Activated naive CD4-positive, alpha-beta T cell treated with anti-CD3 and anti-CD28 coated beads, Interleukin-2, amount 50 U/mL, for 24 hours (primary cell): ENCODE measurements at regions not wholly inside any gene's neighbourhood (a gene's known extent, or its start where the extent isn't known, plus 50 kb on each side); places are given as distances from the start of the nearest gene placed in this dataset.
"Not testable (repeated sequence)": the region's sequence is repeated elsewhere in the genome, so short reads cannot be mapped to it uniquely, and the experiment has no call there.

ENCODE experiments used
- H3K27ac Mint-ChIP-seq: one replicate; pipeline ENCODE4 v1.8.0; 2021; ENCODE audit warnings: mild to moderate bottlenecking, mixed read lengths
- H3K27me3 Mint-ChIP-seq: one replicate; pipeline ENCODE4 v1.8.0; 2021; ENCODE audit warnings: mixed read lengths
- H3K36me3 Mint-ChIP-seq: one replicate; pipeline ENCODE4 v1.8.0; 2021; ENCODE audit warnings: mixed read lengths
- H3K4me1 Mint-ChIP-seq: one replicate; pipeline ENCODE4 v1.8.0; 2021; ENCODE audit warnings: mixed read lengths
- H3K4me3 Mint-ChIP-seq: one replicate; pipeline ENCODE4 v1.8.0; 2021; ENCODE audit warnings: mild to moderate bottlenecking, mixed read lengths
- H3K9me3 Mint-ChIP-seq: one replicate; pipeline ENCODE4 v1.8.0; 2021; ENCODE audit warnings: mixed read lengths

GRCh38 chr1:146673729-146674299 is 264.3 kb upstream of the NBPF12 start:
- H3K4me3 Mint-ChIP-seq, H3K4me1 Mint-ChIP-seq, H3K36me3 Mint-ChIP-seq, H3K27ac Mint-ChIP-seq, H3K9me3 Mint-ChIP-seq, H3K27me3 Mint-ChIP-seq: not testable (repeated sequence)

GRCh38 chr1:146672608-146673007 is 265.5 kb upstream of the NBPF12 start:
- H3K27ac Mint-ChIP-seq, H3K27me3 Mint-ChIP-seq, H3K9me3 Mint-ChIP-seq, H3K4me1 Mint-ChIP-seq, H3K4me3 Mint-ChIP-seq, H3K36me3 Mint-ChIP-seq: not testable (repeated sequence)

DNA sequence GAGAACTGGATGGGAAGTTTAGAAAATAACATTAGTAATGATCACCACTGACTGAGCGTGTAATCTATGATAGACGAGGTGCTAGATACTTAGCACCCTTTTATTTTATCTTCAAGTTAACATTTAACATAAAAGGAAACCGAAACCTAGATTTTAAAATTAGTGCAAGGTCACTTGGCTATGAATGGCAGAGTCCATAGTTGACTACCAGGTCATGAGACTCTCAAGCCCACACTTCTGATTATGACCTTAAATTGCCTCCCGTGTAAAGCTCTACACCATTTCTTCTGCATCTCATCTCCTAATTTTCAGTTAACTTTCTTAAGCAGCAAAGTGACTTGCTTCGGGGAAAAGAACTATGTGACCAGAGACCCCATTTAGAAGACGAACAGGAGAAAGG is 266.5 kb upstream of the NBPF12 start:
- H3K27me3 Mint-ChIP-seq, H3K9me3 Mint-ChIP-seq, H3K4me3 Mint-ChIP-seq, H3K36me3 Mint-ChIP-seq, H3K4me1 Mint-ChIP-seq, H3K27ac Mint-ChIP-seq: not testable (repeated sequence)

DNA sequence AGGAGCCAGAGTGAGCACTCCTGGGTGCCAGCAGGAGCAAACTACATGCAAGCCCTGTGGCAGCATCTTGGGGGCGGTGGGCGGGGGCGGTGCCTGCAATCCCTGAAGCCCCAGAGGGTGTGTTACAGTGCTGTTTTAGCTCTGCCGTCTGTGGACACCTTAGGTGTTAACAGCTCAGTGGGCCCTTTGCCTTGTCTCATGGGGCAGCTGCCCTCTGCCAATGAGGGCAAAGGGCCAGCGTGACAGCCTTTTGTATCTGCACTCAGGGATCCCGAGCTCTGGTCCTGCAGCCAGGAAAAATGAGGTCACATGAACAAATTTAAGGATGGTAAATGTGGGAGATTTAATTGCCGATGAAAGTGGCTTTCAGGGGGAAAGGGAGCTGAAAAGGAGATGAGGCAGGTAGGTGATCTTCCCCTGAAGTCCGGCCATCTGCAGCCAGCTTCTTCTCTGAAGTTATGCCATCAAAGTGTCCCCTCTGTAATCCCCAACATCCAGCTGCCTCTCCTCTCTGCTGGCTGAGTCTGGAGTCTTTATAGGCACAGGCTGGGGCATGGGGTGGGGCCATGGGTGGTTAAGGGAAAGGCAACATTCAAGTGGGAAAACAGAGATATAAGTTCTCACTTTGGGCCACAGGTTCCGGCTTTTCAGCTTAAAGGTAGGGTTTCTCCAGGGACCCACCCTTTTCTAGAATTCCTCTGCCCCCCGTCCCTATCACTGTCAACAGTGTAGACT is 267.1 kb upstream of the NBPF12 start:
- not testable (repeated sequence) for H3K4me3 Mint-ChIP-seq, H3K27me3 Mint-ChIP-seq, H3K27ac Mint-ChIP-seq, H3K4me1 Mint-ChIP-seq, H3K9me3 Mint-ChIP-seq, H3K36me3 Mint-ChIP-seq

GRCh38 chr1:146666275-146666674 is 271.8 kb upstream of the NBPF12 start:
- not testable (repeated sequence) for H3K27me3 Mint-ChIP-seq, H3K27ac Mint-ChIP-seq, H3K4me3 Mint-ChIP-seq, H3K9me3 Mint-ChIP-seq, H3K36me3 Mint-ChIP-seq, H3K4me1 Mint-ChIP-seq

DNA sequence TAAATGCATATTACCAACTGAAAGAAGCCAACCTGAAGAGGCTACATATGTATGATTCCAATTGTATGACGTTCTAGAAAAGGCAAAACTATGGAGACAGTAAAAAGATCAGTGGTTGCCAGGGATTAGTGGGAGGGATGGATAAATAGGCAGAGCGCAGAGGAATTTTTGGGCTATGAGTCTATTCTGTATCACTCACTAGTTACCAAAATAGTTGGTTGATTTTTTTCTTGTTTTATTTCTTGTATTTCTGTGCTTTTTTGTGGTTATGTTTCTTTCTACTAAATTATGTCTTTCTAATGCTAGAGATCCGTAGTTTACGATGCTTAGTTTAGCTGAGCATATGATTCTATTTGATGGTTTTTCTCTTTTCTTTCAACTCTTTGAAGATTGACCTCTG is 277.9 kb upstream of the NBPF12 start:
- H3K4me1 Mint-ChIP-seq, H3K27me3 Mint-ChIP-seq, H3K9me3 Mint-ChIP-seq, H3K36me3 Mint-ChIP-seq, H3K4me3 Mint-ChIP-seq, H3K27ac Mint-ChIP-seq: not testable (repeated sequence)

DNA sequence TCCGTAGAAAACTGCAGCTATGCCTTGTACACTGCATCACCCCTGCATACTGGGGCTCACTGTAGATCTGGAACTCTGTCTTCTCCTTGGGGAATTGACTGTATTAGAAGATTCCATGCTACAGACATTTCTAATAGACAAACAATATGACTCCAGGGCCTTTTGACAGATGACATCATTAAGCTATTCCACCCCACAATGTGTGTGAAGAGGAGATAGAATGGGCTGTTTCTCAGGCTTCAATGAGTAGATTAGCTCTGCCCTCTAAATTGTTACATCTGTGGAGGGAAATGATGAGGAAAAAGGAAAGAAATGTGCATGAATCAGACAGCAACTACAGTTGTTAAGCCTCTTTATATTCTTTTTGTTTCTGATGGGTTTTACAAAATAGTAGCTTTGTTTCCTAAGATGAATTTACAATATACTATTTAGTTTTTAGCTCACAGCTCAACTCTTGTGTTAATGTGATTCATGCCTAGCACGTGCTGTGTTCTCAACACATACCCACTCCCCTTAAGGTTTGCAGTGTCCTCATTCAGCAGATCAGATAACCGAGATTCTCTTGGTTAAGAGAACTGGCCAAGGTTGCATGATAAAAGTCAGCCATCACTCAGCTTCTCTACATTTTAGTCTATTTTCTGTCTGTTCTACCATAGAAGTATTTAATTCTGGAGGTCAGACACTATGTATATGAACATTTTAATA is 281.6 kb upstream of the NBPF12 start:
- not testable (repeated sequence) for H3K27ac Mint-ChIP-seq, H3K4me1 Mint-ChIP-seq, H3K9me3 Mint-ChIP-seq, H3K27me3 Mint-ChIP-seq, H3K36me3 Mint-ChIP-seq, H3K4me3 Mint-ChIP-seq

DNA sequence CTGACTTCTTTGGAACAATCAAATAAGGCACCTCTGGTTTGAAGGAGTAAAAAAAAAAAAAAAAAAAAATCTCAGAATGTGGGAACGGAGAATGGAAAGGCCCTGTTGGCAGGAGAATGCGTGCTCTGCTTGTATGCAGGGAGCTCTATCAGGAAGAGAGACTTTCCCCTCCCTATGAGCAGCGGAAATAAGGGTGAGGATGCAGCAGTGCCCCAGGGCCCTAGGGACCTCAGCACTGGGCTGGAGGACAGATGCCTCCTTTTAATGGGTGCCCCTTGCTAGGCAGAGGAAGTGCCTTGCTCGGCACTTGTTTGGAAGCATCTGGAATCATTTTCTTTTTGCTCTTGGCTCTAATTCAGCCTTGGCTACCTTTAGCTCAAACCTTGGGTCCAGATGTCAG is 283.4 kb upstream of the NBPF12 start:
- H3K27me3 Mint-ChIP-seq, H3K4me3 Mint-ChIP-seq, H3K36me3 Mint-ChIP-seq, H3K27ac Mint-ChIP-seq, H3K9me3 Mint-ChIP-seq, H3K4me1 Mint-ChIP-seq: not testable (repeated sequence)

DNA sequence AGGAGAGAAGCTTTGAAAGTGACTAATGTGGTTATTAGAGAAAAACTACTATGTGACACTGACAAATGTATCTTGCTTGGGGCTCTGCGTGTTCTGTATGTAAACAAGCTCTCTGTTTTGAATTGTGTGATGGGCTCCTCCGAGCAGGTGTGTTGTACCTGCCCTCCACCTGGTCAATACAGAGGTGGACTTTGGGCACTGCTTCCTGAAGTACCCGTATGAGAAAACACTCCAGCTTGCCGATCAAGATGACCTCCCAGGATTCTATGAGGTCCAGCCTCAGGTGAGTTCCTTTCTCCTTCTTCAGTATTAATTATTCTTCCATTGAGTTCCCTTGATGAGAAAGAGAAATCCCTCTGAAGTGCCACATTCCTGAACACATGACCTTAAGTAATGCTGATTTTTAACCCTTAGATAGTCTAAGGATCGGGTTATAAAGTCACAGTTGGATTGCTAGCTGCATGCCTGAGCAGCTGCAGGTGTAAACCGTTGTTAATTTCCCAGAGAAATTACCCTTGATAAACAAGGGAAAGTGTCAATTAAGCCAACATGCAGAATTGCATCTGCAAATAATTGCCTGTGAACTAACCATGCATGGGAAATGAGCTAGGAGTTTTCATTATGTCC is 292.0 kb upstream of the NBPF12 start:
- H3K4me3 Mint-ChIP-seq, H3K27ac Mint-ChIP-seq: not testable (repeated sequence)

GRCh38 chr1:146641534-146641933 is 296.6 kb upstream of the NBPF12 start:
- H3K4me3 Mint-ChIP-seq, H3K4me1 Mint-ChIP-seq, H3K27me3 Mint-ChIP-seq, H3K36me3 Mint-ChIP-seq, H3K27ac Mint-ChIP-seq, H3K9me3 Mint-ChIP-seq: not testable (repeated sequence)

More for the DNA sequence above, 292.0 kb upstream of the NBPF12 start:
- not testable (repeated sequence) for H3K9me3 Mint-ChIP-seq, H3K27me3 Mint-ChIP-seq, H3K4me1 Mint-ChIP-seq, H3K36me3 Mint-ChIP-seq

DNA sequence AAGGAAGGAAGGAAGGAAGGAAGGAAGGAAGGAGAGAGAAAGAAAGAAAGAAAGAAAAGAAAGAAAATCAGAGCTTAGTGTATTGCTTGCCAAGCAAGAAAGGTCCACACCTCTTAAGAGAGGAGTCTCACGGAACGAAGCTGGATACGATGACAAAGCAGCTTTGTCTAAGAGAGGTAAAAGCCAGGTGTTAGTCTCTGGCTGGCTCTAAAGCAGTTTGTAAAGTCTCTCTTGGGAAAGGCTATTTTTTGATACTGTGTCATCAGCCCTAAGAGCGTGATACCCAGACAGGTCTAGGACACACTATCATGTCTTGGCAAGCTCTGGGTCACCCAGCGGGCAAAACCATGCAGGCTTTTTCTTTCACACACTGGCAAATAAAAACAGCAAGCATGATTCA is 297.5 kb upstream of the NBPF12 start:
- H3K27ac Mint-ChIP-seq, H3K4me3 Mint-ChIP-seq, H3K27me3 Mint-ChIP-seq, H3K9me3 Mint-ChIP-seq, H3K36me3 Mint-ChIP-seq, H3K4me1 Mint-ChIP-seq: not testable (repeated sequence)

DNA sequence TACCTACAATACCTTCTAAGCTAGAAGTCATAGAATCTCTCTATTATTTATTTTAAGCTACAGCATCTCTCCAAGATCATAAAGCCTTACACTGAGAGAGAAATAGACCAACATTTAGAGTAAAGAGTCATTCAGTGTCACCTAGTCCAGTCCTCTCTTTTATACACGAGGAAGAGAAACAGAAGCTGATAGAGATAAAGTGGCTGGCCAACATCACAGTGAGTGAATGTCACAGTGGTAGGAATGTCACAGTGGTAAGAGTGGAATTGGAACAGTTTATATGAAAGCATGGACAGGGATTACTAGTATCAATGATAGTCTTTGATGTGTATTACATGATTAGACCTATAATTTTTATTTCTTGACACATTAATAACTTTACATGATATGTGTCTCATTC is 307.8 kb upstream of the NBPF12 start:
- not testable (repeated sequence) for H3K36me3 Mint-ChIP-seq, H3K4me1 Mint-ChIP-seq, H3K4me3 Mint-ChIP-seq, H3K9me3 Mint-ChIP-seq, H3K27me3 Mint-ChIP-seq, H3K27ac Mint-ChIP-seq

- H3K4me3 Mint-ChIP-seq, H3K36me3 Mint-ChIP-seq, H3K27me3 Mint-ChIP-seq, H3K4me1 Mint-ChIP-seq, H3K9me3 Mint-ChIP-seq, H3K27ac Mint-ChIP-seq: not testable (repeated sequence)
Measured at GRCh38 chr1:146618582-146618981, 319.5 kb upstream of the NBPF12 start.

- not testable (repeated sequence) for H3K27me3 Mint-ChIP-seq, H3K4me3 Mint-ChIP-seq, H3K4me1 Mint-ChIP-seq, H3K9me3 Mint-ChIP-seq, H3K36me3 Mint-ChIP-seq, H3K27ac Mint-ChIP-seq
Measured at GRCh38 chr1:146604681-146605080, 333.4 kb upstream of the NBPF12 start.

DNA sequence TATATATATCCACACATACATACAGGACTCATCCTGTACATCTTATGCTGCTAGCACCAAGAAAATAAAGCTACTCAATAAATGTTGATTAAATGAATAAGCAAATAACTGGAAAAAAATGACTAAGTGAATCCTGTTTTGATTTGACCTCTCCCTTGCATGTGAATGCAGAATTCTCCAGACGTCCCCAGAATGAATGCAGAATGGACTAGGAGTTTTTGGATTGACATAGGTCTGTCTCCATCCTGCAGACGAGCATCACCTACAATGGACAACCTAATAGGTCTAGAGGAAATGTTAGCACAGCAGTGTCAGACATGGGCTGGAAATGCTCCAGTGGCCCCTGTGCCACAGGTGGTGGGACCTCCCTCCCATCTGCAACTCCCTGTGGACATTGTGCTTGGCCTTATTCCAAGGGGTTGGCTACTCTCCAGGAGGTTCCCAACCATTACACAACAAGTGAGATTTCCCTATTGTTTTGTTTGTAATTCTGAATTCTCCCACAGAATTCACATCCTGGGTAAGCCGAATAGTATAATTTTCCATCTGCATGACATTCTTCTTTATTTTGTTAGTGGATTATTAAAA is 337.3 kb upstream of the NBPF12 start:
- H3K4me3 Mint-ChIP-seq, H3K27me3 Mint-ChIP-seq, H3K4me1 Mint-ChIP-seq, H3K36me3 Mint-ChIP-seq, H3K27ac Mint-ChIP-seq, H3K9me3 Mint-ChIP-seq: not testable (repeated sequence)

GRCh38 chr1:146599906-146600305 is 338.2 kb upstream of the NBPF12 start:
- H3K36me3 Mint-ChIP-seq, H3K27ac Mint-ChIP-seq, H3K4me3 Mint-ChIP-seq, H3K27me3 Mint-ChIP-seq, H3K9me3 Mint-ChIP-seq, H3K4me1 Mint-ChIP-seq: not testable (repeated sequence)
